ENCODE measurements at regions not wholly inside any gene's neighbourhood (a gene's known extent, or its start where the extent isn't known, plus 50 kb on each side); places are given as distances from the start of the nearest gene placed in this dataset.

- TF ChIP-seq CTCF (IDR thresholded peaks at IDR 0.05): no peak
- H3K4me2 ChIP-seq (ENCODE audit: low read length): no peak overlapping the region
- no peaks in the 10 kb centered on the region for H3K27me3 ChIP-seq (ENCODE audit: control insufficient read depth, insufficient read depth, low read length)
- H3K36me3 ChIP-seq (ENCODE audit: control insufficient read depth, insufficient read depth, low read length): no peaks in the 10 kb centered on the region
- peaks cover 3% of the 10 kb centered on the region for H3K9me3 ChIP-seq (ENCODE audit: control insufficient read depth, low read length)
- no peak overlapping the region for H3K4me3 ChIP-seq (ENCODE audit: low read depth, low read length)
- H3K4me1 ChIP-seq: no peaks in the 10 kb centered on the region
- no peak overlapping the region for H3K27ac ChIP-seq
- no peak overlapping the region for H2AFZ ChIP-seq
- H3K9ac ChIP-seq: no peak overlapping the region
- no peaks in the 10 kb centered on the region for H3K79me2 ChIP-seq
These were observed 331.6 kb downstream of the HHIPL2 start for GRCh38 chr1:222216255-222216754.

- Histone ChIP-seq H3K9ac (no peak overlapping the region), H3K4me1 (no peaks in the 10 kb centered on the region), H3K79me2 (no peaks in the 10 kb centered on the region), H3K27ac (no peak overlapping the region), H3K4me3 (ENCODE audit: low read depth, low read length) (no peak overlapping the region), H3K36me3 (ENCODE audit: control insufficient read depth, insufficient read depth, low read length) (no peaks in the 10 kb centered on the region), H3K9me3 (ENCODE audit: control insufficient read depth, low read length) (no peaks in the 10 kb centered on the region), H2AFZ (no peak overlapping the region), H3K4me2 (ENCODE audit: low read length) (no peak overlapping the region), H3K27me3 (ENCODE audit: control insufficient read depth, insufficient read depth, low read length) (no peaks in the 10 kb centered on the region)
- TF ChIP-seq CTCF (IDR thresholded peaks at IDR 0.05): no peak
These were observed 337.1 kb downstream of the HHIPL2 start for GRCh38 chr1:222210776-222211175.

GRCh38 chr1:222204475-222204874 is 343.4 kb downstream of the HHIPL2 start:
- TF ChIP-seq CTCF (IDR thresholded peaks at IDR 0.05): no peak
- Histone ChIP-seq H3K36me3 (ENCODE audit: control insufficient read depth, insufficient read depth, low read length) (no peaks in the 10 kb centered on the region), H3K27me3 (ENCODE audit: control insufficient read depth, insufficient read depth, low read length) (no peaks in the 10 kb centered on the region), H3K4me1 (no peaks in the 10 kb centered on the region), H3K27ac (no peak overlapping the region), H3K79me2 (no peaks in the 10 kb centered on the region), H3K4me2 (ENCODE audit: low read length) (no peak overlapping the region), H3K9ac (no peak overlapping the region), H3K4me3 (ENCODE audit: low read depth, low read length) (no peak overlapping the region), H2AFZ (no peak overlapping the region), H3K9me3 (ENCODE audit: control insufficient read depth, low read length) (no peaks in the 10 kb centered on the region)

GRCh38 chr1:222202831-222203230 is 345.1 kb downstream of the HHIPL2 start:
- no peaks in the 10 kb centered on the region for H3K9me3 ChIP-seq (ENCODE audit: control insufficient read depth, low read length)
- no peaks in the 10 kb centered on the region for H3K4me1 ChIP-seq
- H3K36me3 ChIP-seq (ENCODE audit: control insufficient read depth, insufficient read depth, low read length): no peaks in the 10 kb centered on the region
- H3K9ac ChIP-seq: no peak overlapping the region
- no peaks in the 10 kb centered on the region for H3K27me3 ChIP-seq (ENCODE audit: control insufficient read depth, insufficient read depth, low read length)
- H3K27ac ChIP-seq: no peak overlapping the region
- H2AFZ ChIP-seq: no peak overlapping the region
- H3K79me2 ChIP-seq: no peaks in the 10 kb centered on the region
- TF ChIP-seq CTCF (IDR thresholded peaks at IDR 0.05): no peak
- H3K4me2 ChIP-seq (ENCODE audit: low read length): no peak overlapping the region
- H3K4me3 ChIP-seq (ENCODE audit: low read depth, low read length): no peak overlapping the region

GRCh38 chr1:222196736-222197135 is 351.2 kb downstream of the HHIPL2 start:
- Histone ChIP-seq H3K27ac (no peak overlapping the region), H3K36me3 (ENCODE audit: control insufficient read depth, insufficient read depth, low read length) (no peaks in the 10 kb centered on the region)

More at GRCh38 chr1:222196736-222197135, 351.2 kb downstream of the HHIPL2 start:
- Histone ChIP-seq H3K79me2 (no peaks in the 10 kb centered on the region), H3K4me2 (ENCODE audit: low read length) (no peak overlapping the region), H3K4me1 (no peaks in the 10 kb centered on the region), H3K9me3 (ENCODE audit: control insufficient read depth, low read length) (no peaks in the 10 kb centered on the region), H3K9ac (no peak overlapping the region), H3K4me3 (ENCODE audit: low read depth, low read length) (no peak overlapping the region), H2AFZ (no peak overlapping the region), H3K27me3 (ENCODE audit: control insufficient read depth, insufficient read depth, low read length) (no peaks in the 10 kb centered on the region)
- no peak for TF ChIP-seq CTCF (IDR thresholded peaks at IDR 0.05)
